ENCODE measurements at regions not wholly inside any gene's neighbourhood (a gene's known extent, or its start where the extent isn't known, plus 50 kb on each side); places are given as distances from the start of the nearest gene placed in this dataset.
"Not testable (repeated sequence)": the region's sequence is repeated elsewhere in the genome, so short reads cannot be mapped to it uniquely, and the experiment has no call there.

DNA sequence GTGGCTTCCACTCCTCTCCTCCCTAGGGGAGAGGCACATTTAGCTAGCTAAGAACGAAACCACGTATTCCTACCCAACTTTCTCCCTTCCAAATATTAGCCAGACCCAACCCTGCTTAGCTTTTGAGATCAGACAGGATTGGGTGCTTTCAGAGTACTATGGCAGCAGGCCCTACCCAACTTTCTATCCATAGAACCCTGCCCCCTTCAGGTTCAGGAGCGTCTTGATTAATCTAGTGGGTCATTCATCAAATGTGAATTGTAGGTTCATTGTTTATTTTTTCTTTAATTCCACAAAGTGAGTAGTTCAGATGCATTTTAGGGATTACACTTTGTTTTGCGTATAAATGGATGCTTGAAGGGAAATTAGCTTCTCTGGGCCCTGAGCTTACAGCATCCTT, 188.3 kb downstream of the MIB1 start:
- no peak for DNase-seq (ENCODE audit: low read depth)

DNA sequence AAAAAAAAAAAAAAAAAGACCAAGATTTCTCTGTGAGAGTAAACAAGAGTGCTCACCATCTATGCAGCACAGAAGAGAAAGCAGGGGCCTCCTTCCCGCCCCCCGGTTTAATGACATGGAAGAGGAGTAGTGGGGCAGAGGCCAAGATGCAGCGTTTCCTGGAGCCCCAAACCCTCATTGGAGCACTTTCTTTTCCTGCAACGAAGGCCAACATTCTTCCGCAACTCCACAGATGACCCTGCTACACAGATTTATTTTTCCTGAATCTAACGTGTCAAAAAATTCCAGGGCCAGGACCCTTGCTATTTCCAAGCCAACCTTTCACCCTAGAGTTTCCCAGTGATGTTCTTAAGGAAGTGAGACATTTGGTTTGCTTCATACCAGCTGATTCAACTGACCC, 189.6 kb downstream of the MIB1 start:
- no peak for DNase-seq (ENCODE audit: low read depth)

DNA sequence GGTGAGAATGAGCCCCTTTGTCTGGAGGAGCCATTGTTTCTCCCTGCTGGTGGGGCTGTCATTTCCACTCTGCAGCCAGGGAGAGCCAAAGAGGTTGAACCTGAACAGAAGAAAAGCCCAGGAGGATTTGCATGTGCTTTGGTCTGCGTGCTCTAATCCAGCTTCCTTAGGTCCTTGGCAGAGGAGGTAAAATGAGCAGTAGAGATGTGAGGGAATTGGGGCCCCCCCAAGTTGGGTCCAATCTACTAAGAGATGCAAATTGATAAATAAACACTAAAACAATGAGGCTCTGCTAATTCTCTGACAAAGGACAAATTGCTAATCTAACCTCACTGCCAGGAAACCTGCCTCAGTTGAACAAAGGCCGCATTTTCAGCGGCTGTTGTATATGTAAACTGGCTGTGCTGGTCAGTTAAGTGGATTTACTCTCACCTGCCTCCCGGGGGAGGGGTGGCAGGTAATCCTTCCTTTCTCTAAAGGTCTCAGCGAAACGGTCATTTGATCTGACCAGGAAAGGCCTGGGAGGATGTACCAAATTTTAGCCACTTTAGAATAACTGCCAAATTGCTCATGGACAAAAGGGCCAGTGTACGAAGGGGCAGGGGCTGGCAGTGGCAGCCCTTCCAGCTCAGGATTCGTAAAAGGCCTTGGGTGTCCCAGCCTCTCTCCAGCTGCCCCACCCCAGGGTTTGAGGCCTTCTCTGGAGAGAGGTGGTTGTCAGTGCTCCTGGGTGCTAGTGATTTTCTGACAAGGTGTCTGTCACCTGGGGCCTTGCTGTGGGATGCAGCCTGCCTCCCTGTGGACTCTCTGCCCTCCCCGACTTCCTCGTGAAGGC, 193.6 kb downstream of the MIB1 start:
- DNase-seq (ENCODE audit: low read depth) = no peak

DNA sequence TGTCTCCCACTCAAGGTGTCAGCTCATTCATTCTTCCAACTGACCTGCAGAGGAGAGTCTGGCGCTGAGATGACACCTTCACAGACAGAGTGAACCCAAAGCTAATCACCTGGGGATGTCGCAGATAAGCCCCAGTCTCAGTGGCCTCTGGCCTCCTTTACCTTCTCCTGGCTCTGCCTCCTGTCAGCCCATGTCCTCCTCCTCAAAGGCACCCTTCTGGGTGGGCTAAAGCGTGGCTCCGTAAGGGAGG, 194.1 kb downstream of the MIB1 start:
- DNase-seq (ENCODE audit: low read depth) = no peak

DNA sequence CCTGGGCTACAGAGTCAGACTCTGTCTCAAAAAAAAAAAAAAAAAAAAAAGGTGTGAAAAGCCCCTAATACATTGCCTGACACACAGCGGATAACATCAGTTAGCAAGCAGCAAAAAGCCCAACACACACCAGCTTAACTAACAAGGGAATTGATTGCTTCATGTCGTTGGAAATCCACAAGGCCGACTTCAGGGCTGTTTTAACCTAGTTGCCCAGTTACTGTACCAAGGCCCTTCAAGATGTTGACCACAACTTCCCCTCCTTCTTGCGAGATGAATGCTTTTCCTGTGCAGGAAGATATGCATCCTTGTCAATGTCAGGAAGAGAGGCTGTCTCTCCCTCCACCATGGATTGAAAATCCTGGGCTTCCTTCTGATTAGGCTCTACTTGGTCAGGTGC, 202.9 kb downstream of the MIB1 start:
- no peak for DNase-seq (ENCODE audit: low read depth)

DNA sequence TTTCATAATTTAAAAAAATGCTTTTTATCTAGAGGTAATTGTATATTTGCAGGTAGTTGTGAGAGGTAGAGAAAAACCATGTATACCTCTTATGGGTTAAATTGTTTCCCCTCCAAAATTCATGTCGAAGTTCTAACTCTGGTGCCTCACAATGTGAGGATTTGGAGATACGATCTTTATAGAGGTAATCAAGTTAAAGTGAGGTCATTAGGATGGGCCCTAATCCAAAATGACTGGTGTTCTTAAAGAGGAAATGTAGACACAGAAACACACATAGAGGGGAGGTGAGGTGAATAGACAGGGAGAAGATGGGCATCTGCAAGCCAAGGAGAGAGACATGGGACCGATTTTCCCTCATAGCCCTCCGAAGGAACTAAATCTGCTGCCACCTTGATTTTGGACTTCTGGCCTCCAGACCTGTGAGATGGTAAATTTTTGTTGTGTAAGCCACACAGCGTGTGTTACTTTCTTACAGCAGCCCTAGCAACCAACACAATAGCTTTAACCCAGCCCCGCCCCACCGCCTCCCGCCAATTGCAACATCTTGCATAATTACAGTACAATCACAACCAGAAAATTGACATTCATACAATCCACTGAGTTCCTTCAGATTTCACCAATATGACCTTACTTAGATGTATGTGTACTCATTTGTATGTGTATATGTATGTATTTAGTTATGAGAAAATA, 208.9 kb downstream of the MIB1 start:
- no peak for DNase-seq (ENCODE audit: low read depth)

DNA sequence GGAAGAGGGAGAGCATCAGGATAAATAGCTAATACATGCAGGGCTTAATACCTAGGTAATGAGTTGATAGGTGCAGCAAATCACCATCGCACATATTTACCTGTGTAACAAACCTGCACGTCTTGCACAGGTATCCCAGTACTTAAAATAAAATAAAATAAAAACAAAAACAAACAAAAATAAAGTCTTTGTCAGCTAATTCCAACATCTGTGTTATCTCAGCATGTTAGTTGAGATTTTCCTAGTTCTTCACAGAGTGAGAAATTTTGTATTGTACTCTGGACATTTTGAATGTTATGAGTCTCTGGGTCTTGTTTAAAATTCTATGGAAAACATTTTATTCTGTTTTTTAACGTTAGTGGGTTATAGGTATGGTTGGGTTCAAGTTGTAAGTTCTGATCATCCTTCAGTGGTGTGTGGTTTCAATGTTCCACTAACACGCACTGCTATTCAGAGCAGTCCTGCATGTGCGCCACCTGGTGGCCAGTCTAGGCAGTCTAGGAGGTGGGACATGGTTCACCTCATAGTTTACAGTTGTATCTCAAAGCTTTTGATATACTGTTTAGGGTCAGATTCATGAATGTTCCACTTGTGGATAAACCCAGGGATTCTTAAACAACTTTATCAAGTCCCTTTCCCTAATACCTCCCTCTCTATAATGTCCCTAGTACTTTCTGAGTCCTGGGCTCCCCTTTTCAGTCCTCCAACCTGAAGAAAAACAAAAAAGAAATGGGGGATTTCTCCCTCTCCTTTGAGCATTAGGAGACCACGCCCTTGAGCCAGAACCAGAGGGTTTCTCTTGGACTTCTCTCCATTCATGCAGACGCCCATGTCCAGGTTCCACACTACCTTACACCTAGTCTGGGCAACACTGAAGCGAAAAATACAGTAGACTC, 213.4 kb upstream of the GATA6 start:
- DNase-seq (ENCODE audit: low read depth) = peak; percentile 76

DNA sequence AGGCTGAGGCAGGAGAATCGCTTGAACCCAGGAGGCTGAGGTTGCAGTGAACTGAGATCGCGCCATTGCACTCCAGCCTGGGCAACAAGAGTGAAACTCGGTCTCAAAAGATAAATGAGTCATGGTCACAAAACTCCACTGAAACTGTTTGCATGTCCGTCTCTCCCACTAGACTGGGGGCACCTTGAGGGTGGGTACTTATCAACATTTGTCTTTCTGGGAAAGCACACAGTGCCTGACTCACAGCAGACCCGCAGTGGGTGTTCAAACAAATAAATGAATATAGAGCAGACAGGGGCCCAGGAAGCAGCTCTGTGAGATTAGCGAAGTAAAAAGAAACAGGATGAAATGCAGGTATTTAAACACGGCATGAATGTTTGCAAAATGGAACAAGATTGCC, 211.1 kb upstream of the GATA6 start:
- DNase-seq (ENCODE audit: low read depth) = no peak

DNA sequence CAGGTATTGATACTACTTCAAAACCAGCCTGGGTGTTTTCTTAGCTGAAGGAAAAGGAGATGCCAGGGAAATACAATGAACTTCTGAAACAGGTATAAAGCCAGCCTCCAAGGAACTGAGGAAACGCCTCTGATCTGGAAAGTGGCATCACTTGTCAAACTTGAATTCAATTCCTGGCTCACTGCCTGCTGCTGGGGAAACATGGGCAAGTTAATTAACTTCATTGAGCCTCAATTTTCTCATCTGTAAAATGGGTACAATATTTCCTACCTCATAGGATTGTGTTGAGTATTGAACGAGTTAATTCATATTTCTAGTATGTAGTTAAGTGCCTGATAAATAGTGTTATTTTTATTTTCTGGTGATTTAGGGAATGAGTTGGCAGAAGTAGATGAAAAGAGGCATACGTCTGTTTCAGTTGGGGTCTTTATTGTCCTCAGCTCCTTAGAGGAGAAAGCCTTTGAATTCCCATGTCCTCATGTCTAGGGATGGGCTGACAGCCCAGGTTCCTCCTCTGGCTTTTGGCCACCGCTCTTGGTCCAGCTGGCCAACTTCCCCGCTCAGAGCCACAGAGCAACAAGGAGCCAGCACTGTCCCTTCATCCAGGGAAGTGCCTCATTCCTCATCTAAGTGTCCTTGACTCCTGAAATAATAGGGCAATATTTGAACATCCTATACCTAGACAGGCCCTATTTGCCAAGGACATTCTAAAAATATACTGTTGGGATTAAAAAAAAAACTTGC, 210.5 kb upstream of the GATA6 start:
- DNase-seq (ENCODE audit: low read depth) = no peak

DNA sequence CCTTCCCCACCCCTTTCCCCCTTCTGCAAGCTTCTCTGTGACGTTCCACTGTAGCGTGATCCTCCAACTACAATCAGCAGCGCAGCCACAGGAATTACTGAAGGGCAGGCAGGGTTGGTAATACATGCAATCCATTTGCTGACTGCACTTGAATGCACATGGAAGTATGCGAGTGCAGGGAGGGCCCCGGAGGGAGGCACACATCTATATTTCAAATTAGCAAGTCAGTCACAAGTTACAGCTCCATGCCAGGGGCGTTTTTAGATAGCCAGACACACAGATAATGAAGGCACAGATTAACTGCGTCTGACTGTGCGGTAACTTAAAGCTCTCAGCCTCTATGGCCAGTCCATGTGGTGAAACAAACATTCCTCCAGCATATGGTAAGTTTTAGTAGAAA, 209.2 kb upstream of the GATA6 start:
- no peak for DNase-seq (ENCODE audit: low read depth)

DNA sequence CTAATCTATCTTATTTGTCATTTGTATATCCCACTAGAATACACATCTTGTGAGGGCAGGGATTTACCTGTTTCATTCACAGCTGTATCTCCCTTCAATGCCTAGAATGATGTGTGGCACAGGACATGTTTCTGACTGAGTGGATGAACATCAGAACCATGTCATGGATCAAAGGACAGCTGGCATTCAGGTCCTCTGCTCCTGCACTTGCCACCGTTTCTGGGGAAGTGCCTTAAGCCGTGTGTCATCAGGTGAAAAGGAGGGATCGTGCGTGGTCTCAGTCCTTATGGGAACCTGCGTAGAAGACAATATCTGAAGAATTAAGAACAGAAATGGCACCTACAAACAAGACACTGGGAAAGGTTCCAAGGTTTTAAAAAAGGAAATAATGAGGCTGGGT, 206.1 kb upstream of the GATA6 start:
- no peak for DNase-seq (ENCODE audit: low read depth)

DNA sequence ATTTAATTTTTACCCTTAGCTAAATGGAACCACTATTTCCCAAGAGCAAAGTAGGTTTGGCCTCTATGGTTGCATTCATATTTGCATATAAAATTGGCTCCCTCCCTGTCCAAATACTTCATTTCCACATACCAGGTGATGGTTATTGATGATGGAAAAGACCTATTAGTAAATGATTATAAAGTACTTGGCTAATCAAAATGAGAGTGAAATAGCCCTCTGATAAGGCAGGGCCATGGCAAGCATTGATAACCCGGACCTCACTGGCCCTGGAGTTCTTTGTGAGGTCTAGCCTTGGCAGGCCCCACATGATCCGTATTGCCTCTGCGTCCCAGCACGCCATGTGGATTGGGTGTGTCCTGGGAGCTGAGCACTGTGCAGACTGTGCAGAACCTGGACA, 201.1 kb upstream of the GATA6 start:
- no peak for DNase-seq (ENCODE audit: low read depth)

DNA sequence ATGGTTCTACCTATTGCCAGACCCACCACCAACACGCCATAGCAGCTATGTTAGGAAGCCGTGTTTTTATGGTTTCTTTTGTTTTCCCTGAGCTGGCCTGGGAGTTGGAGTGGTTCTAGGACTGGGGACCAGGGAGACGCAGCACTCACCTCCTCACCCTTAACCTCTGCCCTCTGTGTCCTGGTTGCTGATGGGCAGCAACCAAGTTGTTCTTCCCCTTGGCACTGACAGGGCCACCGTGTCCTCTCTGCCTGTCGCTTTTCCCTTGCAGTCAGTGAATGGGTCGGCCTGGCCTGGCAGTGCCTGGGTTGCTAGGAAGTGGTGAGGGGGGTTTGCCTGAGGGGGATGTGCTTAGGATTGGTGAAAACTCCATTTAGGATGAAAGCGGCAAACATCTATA, 197.1 kb upstream of the GATA6 start:
- no peak for DNase-seq (ENCODE audit: low read depth)

DNA sequence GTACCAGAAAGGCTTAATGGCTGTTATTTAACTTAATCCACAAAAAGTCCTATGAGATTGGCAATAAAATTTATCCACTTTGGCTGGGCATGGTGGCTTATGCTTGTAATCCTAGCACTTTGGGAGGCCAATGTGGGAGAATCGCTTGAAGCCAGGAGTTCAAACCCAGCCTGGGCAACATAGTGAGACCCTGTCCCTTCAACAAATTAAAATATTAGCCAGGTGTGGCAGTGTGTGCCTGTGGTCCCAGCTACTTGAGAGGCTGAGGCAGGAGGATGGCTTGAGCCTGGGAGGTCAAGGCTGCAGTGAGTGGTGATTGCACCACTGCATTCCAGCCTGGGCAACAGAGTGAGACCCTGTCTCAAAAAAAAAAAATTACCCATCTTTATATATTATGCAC, 193.4 kb upstream of the GATA6 start:
- DNase-seq (ENCODE audit: low read depth) = not testable (repeated sequence)

DNA sequence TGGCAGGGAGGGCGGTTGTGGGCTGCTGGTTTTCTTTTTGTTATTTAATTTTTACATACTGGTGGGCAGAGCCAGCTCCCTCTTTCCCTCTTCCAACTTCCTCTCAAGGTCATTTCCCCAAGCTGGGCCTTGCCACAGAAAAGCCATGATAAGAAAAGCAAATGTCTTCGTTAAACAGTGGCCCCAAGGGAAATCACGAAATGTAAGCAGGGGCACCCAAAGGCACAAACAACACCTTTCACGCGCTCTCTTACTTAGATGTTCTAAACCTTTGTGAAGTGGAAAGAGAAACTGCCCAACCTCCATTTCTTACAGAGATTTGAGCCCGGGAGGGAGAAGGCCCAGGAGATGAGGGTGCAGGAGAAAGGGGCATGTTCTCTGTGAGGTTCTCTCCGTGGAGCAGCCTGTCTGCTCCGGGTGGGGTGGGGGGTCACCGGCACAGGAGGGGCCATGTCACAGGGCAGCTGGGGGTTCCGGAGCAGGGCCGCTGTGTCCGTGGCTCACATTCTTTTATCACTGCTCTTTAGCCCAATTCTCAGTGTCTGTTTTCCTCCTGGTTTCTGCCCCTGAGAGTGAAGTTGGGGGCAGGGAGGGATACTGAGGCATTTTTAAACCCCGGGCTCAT, 190.7 kb upstream of the GATA6 start:
- DNase-seq (ENCODE audit: low read depth) = no peak

DNA sequence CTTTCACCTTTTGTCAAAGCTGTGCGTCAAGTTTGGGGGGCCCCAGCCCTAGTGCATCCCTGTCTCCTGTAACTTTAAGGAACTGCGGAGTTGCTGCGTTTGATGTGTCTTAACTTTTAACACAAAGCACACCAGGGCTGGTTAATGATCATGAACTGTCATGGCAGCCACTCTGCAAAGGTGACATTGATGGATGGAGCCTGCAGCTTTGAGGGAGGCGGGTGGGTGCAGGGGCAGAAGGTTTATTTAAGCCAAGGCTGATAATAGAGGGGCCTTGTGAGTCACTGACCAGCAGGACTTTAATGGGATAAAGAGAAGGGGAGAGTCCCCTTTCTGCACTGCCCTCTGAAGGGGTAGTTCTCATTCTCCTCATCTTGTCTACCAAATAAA, 190.2 kb upstream of the GATA6 start:
- no peak for DNase-seq (ENCODE audit: low read depth)

DNA sequence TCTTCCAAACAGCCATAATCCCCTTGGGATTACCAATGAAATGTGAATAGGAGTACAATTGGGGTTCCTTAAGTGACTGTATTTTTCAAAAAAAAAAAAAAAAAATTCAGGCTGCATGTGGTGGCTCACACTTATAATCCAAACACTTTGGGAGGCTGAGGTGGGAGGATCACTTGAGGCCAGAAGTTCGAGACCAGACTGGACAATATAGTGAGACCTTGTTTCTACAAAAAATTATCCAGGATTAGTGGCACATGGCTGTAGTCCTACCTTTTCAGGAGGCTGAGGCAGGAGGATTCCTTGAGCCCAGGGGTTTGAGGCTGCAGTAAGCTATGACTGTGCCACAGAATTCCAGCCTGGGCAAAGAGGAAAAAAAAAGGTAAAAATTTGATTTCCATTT, 189.6 kb upstream of the GATA6 start:
- no peak for DNase-seq (ENCODE audit: low read depth)

DNA sequence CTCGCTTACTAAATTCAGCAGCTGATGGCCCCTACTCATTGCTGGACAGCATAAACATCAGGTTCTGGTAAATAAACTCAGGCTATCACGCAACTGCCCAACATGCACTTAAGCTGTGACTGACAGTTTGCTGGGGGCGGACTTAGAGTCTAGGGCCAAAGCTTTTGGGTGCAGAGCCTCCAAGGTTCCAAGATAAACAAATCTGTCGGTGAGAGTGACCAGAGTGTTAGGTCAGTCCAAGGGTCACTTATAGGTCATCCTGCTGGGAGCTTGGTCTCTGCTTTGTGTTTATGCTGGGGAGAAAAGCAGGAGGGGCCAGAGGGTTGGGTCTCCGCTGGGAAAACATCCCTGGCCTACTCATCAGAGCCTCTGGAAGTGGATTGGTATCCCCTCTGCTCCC, 188.6 kb upstream of the GATA6 start:
- no peak for DNase-seq (ENCODE audit: low read depth)

DNA sequence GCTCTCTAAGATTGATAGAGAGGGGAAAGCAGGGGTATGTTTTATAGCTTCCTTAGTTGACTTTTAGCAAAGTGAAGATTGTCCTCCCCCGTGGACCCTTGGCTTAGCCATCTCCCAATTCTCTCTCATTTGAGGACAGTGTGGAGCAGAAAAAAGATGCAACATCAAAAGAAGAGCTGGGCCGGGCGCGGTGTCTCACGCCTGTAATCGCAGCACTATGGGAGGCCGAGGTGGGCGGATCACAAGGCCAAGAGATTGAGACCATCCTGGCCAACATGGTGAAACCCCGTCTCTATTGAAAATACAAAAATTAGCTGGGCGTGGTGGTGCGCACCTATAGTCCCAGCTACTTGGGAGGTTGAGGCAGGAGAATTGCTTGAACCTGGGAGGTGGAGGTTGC, 187.9 kb upstream of the GATA6 start:
- DNase-seq (ENCODE audit: low read depth) = not testable (repeated sequence)

DNA sequence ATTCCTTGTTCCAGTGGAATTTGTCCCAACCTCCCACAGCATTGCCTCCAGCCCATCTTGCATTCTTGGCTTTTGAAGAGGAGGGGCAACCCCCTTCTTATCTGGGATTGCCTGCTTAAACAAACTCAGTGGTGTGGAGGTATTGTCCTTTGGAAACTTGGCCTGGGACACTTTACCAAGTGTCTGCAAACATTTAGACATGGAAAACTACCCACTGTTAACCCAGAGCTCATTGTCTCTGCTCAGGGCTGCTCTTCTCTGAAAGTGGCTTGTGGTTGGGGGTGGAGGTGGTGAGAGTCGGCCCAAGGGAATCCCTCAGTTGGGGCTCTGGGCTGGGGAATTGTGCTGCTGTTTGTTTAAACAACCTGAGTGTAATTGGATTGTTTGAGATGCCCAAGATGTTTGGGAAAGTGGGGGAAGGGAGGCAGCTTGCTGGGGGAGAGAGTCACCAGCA, 178.3 kb upstream of the GATA6 start:
- DNase-seq (ENCODE audit: low read depth) = no peak

DNA sequence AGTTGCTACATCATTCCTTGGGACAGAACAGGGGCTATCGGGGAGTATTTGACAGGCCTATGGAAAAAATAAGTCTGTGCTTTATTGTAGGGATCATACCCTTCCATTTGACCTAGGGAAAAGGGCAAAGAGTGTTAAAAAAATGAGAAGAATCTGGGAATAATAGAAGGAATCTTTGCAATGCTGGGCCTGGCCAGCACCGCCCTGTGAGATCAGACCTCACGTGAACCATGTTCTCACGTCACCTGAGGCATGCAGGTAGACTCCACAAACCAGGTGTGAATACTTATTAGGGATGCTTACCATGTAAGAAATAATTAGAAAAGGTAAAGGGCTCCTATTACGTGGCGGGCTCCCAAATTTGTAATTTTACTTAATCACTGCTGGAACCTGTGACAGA, 177.5 kb upstream of the GATA6 start:
- no peak for DNase-seq (ENCODE audit: low read depth)

DNA sequence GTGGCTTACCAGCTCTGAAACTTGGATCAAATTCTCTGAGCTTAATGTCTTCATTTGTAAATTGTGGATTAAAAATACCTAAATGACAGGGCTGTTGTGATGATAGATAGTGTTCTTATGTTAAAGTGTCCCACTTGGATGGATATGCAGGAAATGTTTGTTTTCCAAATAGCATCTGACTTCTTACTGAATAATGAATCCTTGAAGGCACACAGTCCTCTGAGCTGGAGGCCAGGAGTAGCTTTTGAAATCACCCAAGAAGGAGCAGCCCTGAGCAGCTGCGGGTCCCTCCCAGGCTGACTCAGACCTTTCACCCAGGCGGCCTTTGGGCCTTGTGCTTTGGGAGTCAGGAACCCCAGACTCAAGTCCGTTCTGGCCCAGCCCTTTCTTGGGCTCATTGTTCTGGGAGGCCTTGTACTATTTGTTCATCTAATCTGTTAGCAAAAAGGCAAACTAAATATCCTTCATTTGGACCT, 173.0 kb upstream of the GATA6 start:
- DNase-seq (ENCODE audit: low read depth) = no peak
